ENCODE measurements at regions not wholly inside any gene's neighbourhood (a gene's known extent, or its start where the extent isn't known, plus 50 kb on each side); places are given as distances from the start of the nearest gene placed in this dataset.

GRCh38 chr18:46388286-46388685 is 268.7 kb downstream of the LOXHD1 start:
- DNase-seq: no peak

DNA sequence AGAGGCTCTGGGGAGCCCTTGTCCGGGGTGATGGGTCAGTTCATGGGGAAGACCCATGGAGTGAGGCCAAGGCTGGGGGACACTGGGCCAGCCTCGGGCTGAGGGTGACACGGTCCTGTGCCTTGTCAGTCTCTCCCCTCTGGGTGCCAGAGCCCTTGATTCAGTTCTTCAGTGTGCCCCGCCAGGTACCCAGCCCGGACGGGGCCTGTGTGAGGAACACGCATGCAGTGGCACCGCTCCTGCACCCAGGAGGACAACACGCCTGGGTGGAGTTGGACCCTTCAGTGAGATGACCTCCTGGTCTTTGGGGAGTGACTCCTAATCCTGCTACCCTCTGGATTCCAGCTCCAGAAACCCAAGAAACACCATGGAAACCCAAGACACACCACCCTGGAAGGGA is 264.4 kb downstream of the LOXHD1 start:
- DNase-seq: no peak

GRCh38 chr18:46393230-46393629 is 263.8 kb downstream of the LOXHD1 start:
- DNase-seq: no peak

GRCh38 chr18:46393961-46394360 is 263.1 kb downstream of the LOXHD1 start:
- no peak for DNase-seq

DNA sequence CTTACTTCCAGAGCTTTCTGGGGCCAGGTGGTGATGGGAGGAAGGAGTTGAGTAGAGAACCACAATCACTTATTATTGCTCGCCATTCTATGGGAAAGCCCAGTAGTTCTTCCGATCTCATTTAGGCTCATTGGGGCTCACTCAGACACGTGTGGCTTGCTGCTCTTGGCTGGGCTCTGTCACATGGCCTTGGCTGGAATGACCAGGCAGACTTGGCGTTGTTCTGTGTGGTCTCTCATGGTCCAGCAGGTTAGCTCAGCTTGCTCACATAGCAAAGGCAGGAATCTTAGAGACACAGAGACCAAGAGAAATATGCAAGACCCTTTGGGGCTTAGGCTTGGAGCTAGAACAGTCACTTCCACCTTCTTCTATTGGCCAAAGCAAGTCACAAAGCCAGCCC is 261.2 kb downstream of the LOXHD1 start:
- DNase-seq: no peak

DNA sequence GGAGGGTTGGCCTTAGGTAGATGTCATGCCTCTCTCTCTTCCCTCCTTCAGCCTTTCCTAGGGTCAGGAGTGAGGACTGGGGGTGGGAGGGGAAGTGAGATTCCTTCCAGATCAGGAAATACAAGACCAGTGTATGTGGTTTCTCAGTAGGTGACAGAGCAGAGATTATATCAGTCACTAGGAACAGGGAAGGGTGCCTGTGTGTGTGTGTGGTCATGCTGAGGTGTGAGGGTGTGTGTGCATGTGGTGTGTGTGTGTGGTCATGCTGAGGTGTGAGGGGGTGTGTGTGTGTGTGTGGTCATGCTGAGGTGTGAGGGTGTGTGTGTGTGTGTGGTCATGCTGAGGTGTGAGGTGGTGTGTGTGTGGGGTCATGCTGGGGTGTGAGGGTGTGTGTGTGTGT is 259.8 kb downstream of the LOXHD1 start:
- DNase-seq: no peak

- DNase-seq: no peak
Measured at GRCh38 chr18:46398005-46398404, 259.0 kb downstream of the LOXHD1 start.

- DNase-seq: no peak
Measured at GRCh38 chr18:46398625-46399024, 258.4 kb downstream of the LOXHD1 start.

DNA sequence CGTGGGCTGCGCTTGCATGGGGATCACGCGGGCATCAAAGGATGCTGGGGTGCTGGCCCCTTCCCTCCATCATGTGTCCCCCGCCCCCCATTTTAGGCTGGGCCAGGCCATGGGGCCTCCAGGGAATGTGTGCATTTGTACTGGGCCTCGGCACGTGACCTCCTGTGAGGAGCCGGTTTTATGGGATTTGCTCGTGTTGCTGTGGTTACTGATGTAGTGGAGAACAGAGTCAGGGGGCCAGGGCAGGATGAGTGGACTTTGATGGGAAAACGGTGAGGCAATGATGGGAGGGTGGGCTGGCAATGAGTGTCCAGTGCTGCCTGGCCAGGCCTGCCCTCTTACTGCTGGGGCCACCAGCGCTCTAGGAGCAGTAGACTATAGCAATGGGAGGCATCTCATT is 257.7 kb downstream of the LOXHD1 start:
- DNase-seq: no peak

DNA sequence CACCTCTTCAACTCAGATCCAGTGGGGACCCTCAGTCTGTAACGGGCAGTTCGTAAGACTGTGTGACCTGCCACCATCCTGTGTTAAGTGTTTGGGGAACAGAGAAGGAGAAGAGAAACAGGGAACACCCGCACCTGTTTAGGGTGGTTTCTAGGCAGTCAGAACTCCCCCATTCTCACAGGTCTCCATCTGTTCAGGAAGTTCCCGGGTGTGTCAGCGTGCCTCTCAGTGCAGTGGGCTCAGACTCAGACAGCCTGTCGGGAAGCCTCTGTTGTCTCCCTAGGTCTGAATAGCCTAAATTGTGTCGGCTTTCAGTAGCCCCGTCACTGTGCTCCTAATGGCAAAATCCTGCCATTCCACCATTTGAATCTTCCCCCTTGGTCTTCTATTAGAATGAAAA is 256.6 kb downstream of the LOXHD1 start:
- DNase-seq: no peak

DNA sequence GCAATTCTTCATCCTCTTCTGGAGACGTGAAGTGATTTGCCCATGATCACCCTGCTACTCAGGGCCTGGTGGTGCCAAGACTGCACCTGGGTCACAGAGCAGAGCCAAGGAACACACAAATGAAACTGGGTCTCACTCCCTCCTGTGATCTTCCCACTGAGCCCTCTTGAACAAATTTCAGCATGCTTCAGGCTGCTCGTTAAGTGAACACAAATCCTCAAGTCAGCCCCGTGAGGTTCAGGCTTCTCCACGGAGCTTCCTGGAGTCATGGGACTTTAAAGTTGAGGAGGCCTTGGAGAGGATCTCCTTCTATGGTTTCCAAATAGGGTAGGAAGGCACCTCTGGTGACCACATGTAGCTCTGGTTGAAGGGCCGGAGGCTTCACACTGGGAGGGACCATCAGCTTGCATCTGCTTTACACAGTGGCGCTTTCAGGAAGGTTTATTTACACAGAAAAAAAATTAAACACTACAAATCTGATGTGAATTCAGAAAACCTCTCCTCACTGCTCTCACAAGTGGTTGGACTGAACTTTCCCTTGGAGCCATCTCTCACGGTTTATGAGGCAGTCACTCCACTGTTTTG is 255.4 kb downstream of the LOXHD1 start:
- DNase-seq: no peak

- DNase-seq: no peak
Measured at GRCh38 chr18:46402396-46402795, 254.6 kb downstream of the LOXHD1 start.

GRCh38 chr18:46402945-46403344 is 254.1 kb downstream of the LOXHD1 start:
- no peak for DNase-seq

DNA sequence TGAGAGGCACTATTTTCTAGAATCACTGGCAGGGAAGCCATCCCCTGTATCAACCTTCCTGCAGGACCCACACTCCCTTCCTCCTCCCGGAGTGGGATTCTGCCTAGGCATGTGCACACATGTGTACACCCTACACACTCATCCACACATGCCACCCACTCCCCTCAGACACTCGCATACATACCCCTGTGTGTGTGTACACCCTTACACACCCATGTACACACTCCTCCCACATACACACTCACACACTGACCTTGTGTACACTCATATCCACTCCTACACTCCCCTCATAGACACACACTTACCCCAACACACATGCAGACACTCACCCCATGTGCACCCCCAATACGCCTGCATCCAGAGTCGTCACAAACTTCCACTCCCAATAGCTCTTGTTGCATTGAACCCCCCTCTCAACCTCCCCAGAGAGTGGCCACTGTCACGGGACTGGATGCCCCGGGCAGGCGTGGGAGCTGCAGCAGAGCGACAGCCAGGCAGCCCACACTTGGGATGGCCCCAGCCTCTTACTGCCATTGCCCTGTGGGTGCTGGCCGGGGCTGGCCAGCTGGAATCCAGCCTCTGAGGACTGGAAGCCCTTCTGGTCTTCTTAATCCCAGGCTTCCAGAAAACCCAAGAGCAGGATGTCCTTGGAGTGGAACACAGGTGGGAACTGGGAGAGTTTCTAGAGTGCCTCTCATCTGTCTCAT is 251.0 kb downstream of the LOXHD1 start:
- no peak for DNase-seq

GRCh38 chr18:46406539-46406932 is 250.5 kb downstream of the LOXHD1 start:
- DNase-seq: no peak

GRCh38 chr18:46407486-46408166 is 249.4 kb downstream of the LOXHD1 start:
- DNase-seq: no peak

DNA sequence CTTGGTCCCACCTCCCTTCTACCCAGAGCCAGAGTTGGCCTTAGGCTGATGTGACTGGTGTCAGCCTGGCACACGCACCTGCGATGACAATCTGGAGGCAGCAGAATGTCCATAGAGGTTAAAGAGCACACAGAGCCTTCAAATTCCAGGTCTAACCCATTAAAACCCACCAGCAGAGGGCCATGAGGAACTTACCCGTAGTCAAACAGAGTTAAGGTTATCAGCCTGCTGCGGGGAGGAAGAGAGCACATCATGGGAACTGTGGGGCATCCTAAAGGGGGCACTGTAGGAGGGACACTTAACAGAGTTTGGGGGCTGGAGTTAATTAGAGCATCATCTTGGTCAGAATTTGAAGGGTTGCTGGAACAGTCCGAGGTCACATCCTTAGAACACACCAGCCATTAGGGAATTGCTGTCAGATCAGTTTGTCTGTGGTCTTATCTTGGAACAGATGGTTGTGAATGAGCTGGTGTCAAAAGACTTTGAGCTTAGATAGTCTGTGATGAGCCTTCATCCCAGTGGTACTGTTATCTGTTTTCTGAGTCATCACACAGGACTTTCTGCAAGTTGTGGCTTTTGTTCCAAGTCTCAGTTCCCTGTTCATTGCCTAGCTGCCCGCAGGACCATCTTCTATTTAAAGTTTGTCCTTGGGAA is 248.6 kb downstream of the LOXHD1 start:
- no peak for DNase-seq

- no peak for DNase-seq
Measured at GRCh38 chr18:46411191-46411828, 245.7 kb downstream of the LOXHD1 start.

DNA sequence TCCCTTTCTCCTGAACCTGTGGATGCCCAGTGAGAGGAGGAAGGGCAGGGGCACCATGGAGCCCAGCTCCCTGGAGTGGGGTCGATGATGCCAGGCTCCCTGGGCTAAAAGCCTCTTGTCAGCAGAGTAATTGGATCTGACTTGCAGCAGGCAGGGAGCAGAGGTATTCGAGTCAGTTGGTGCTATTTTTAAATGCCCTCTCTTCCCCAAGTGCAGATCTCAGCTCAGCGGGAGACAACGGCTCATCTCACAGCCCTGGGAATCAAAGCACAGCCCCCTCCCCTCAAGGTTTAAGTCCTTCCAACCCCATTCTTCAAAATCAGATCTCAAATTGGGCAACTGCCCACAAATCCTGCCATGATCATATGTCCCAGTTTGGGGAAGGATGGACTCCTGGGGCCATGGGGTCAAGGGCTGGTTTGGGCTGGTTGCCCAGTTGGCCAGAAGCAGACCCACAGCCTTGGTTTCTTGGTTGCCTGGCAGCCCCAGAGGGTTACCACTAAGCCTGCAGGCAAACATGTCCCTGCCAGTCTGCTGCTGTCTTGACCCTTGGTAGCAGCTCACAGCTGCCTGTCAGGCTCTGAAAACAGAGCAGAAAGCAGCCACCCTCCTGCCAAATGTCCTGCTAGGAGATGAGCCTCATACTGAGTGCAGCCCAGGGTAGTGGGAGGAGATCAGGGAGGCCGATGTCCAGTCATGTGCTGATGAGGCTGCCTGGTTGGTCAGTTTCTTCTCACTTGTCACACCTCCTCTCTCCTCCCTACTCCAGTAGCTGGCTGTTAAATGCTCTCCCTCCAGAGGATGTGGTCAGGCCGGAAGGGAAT is 244.9 kb downstream of the LOXHD1 start:
- DNase-seq: no peak

GRCh38 chr18:46412916-46413315 is 244.1 kb downstream of the LOXHD1 start:
- DNase-seq: no peak

DNA sequence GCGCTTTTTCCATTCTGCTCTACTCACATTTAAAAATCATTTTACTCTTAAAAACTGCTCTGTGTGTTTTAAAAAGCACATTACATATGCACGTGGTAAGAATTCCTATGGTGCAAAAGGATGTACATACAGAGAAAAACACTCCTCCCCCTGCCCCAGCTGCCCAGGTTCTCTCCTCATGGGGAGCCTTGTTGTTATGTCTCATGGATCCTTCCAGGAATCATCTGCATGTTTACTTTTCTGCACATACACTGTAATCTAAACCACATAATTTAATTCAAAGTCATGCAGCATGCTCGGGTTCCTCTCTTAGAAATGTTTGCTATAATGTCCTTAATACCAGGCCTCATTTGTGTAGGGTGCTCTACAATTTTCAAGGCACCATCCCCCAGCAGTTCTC is 243.3 kb downstream of the LOXHD1 start:
- no peak for DNase-seq

- no peak for DNase-seq
Measured at GRCh38 chr18:46414863-46415262, 242.2 kb downstream of the LOXHD1 start.

Measured in NCI-H2081 treated with DMSO at 0.1 percent for 48 hours (cell line).